HG03460 (cell line): ENCODE measurements at regions not wholly inside any gene's neighbourhood (a gene's known extent, or its start where the extent isn't known, plus 50 kb on each side); places are given as distances from the start of the nearest gene placed in this dataset.

Source experiments
- ATAC-seq: cut with Tn5 transposase; IDR thresholded peaks from one replicate; pipeline ENCODE4 v1.9.1; 2021; ENCODE audit not compliant: unreplicated experiment

- no peak for ATAC-seq
These were observed 72.1 kb downstream of the GLI2 start for GRCh38 chr2:120807751-120808150.

GRCh38 chr2:120809151-120809550 is 73.5 kb downstream of the GLI2 start:
- ATAC-seq: no peak

GRCh38 chr2:120809609-120810440 is 74.2 kb downstream of the GLI2 start:
- no peak for ATAC-seq

GRCh38 chr2:120810639-120811038 is 75.0 kb downstream of the GLI2 start:
- ATAC-seq: no peak

- no peak for ATAC-seq
These were observed 77.2 kb downstream of the GLI2 start for GRCh38 chr2:120812866-120813265.

GRCh38 chr2:120814352-120814751 is 78.7 kb downstream of the GLI2 start:
- no peak for ATAC-seq

- ATAC-seq: no peak
These were observed 79.6 kb downstream of the GLI2 start for GRCh38 chr2:120815292-120815691.

- no peak for ATAC-seq
These were observed 81.7 kb downstream of the GLI2 start for GRCh38 chr2:120817136-120817955.

GRCh38 chr2:120817956-120818325 is 82.3 kb downstream of the GLI2 start:
- ATAC-seq: no peak

- no peak for ATAC-seq
These were observed 82.8 kb downstream of the GLI2 start for GRCh38 chr2:120818441-120818920.

- ATAC-seq: no peak
These were observed 84.1 kb downstream of the GLI2 start for GRCh38 chr2:120819720-120820210.

GRCh38 chr2:120820263-120820952 is 84.7 kb downstream of the GLI2 start:
- ATAC-seq: no peak

GRCh38 chr2:120820953-120821279 is 85.2 kb downstream of the GLI2 start:
- ATAC-seq: no peak

GRCh38 chr2:120821446-120822160 is 85.9 kb downstream of the GLI2 start:
- no peak for ATAC-seq

GRCh38 chr2:120822933-120823332 is 87.3 kb downstream of the GLI2 start:
- no peak for ATAC-seq

GRCh38 chr2:120823551-120823950 is 87.9 kb downstream of the GLI2 start:
- ATAC-seq: no peak

- ATAC-seq: no peak
These were observed 88.6 kb downstream of the GLI2 start for GRCh38 chr2:120824246-120824645.

GRCh38 chr2:120825370-120826259 is 89.9 kb downstream of the GLI2 start:
- no peak for ATAC-seq

GRCh38 chr2:120826260-120826648 is 90.6 kb downstream of the GLI2 start:
- no peak for ATAC-seq
